Hepatocyte (in vitro differentiated cells): ENCODE measurements at regions not wholly inside any gene's neighbourhood (a gene's known extent, or its start where the extent isn't known, plus 50 kb on each side); places are given as distances from the start of the nearest gene placed in this dataset.

Source experiments
- DNase-seq: peaks from one replicate; pipeline ENCODE4 v3.0.0-alpha.2; 2016; ENCODE audit warnings: low spot score
- H2AFZ ChIP-seq: fragments of 200-600 bp; sonication (generic); 2 replicates; pipeline ENCODE4 v1.6.0; 2016; ENCODE audit warnings: antibody characterized with exemption, mild to moderate bottlenecking
- H3K27ac ChIP-seq: fragments of 200-600 bp; sonication (generic); 2 replicates; pipeline ENCODE4 v1.5.1; 2016; ENCODE audit warnings: mild to moderate bottlenecking
- H3K27me3 ChIP-seq: fragments of 200-600 bp; sonication (generic); 2 replicates; pipeline ENCODE4 v1.6.1; 2016
- H3K36me3 ChIP-seq: fragments of 200-600 bp; sonication (generic); replicated peaks from 2 replicates; pipeline ENCODE4 v1.5.1; 2016; ENCODE audit warnings: low read depth; ENCODE audit not compliant: insufficient read depth
- H3K4me1 ChIP-seq: fragments of 200-600 bp; sonication (generic); 2 replicates; pipeline ENCODE4 v1.5.1; 2016; ENCODE audit warnings: mild to moderate bottlenecking, moderate library complexity; ENCODE audit not compliant: insufficient read depth
- H3K4me2 ChIP-seq: fragments of 200-600 bp; sonication (generic); 2 replicates; pipeline ENCODE4 v1.6.0; 2016
- H3K4me3 ChIP-seq: fragments of 200-600 bp; sonication (generic); 2 replicates; pipeline ENCODE4 v1.5.1; 2016; ENCODE audit warnings: mild to moderate bottlenecking
- H3K79me2 ChIP-seq: fragments of 200-600 bp; sonication (generic); 2 replicates; pipeline ENCODE4 v1.6.0; 2017; ENCODE audit warnings: mild to moderate bottlenecking
- H3K9me2 ChIP-seq: fragments of 200-600 bp; sonication (generic); replicated peaks from 2 replicates; pipeline ENCODE4 v1.6.0; 2017; ENCODE audit warnings: mild to moderate bottlenecking; ENCODE audit not compliant: insufficient read depth
- H3K9me3 ChIP-seq: fragments of 200-600 bp; sonication (generic); 2 replicates; pipeline ENCODE4 v1.5.1; 2016; ENCODE audit warnings: low read depth, mild to moderate bottlenecking
- H4K20me1 ChIP-seq: fragments of 200-600 bp; sonication (generic); 2 replicates; pipeline ENCODE4 v1.6.0; 2016; ENCODE audit warnings: mild to moderate bottlenecking; ENCODE audit not compliant: insufficient read depth, poor library complexity, severe bottlenecking
- EZH2 ChIP-seq: fragments of 200-600 bp; sonication (generic); IDR thresholded peaks from 2 replicates; pipeline ENCODE4 v1.6.1; 2016; ENCODE audit warnings: antibody characterized with exemption, mild to moderate bottlenecking, borderline replicate concordance
- EZH2phosphoT487 ChIP-seq: fragments of 200-600 bp; sonication (generic); IDR thresholded peaks from one replicate; pipeline ENCODE4 v1.6.1; 2018; ENCODE audit warnings: antibody characterized with exemption, mild to moderate bottlenecking, low read depth, moderate library complexity; ENCODE audit not compliant: unreplicated experiment, severe bottlenecking
- WGBS: methylation state at CpG from one replicate; pipeline ENCODE4 v1.1.6; 2016; ENCODE audit warnings: low lambda C conversion rate; ENCODE audit errors: missing lambda C conversion rate; 5-methylcytosine and 5-hydroxymethylcytosine counted together
- TF ChIP-seq, protein P1 (sequence below): fragments of 200-600 bp; sonication (generic); IDR thresholded peaks from 2 replicates; pipeline ENCODE4 v1.5.1; 2016; ENCODE audit warnings: antibody characterized with exemption, mild to moderate bottlenecking; ENCODE audit not compliant: poor library complexity

DNA sequence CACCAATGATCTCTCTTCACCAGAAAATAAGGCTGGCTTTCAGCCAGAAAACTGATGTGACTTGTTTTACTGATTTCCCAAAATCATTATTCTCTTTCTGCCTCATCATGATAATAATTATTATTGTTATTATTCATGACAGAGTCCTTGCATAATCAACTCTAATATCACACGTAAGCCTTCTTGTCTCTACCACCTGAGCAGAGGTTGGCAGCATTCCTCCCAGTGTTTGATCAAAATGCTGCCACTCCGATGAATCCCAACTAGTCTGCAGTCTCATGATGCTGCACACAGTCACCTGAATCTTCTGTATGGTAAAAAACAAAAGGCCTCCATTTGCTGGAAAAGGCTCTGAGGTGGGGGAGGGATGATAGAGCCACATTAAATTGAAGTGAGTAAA is 105.7 kb upstream of the PLEKHG7 start:
- Histone ChIP-seq H3K9me3 (no peaks in the 10 kb centered on the region), H2AFZ (no peak overlapping the region), H3K27me3 (no peaks in the 10 kb centered on the region), H3K27ac (no peak overlapping the region), H3K4me3 (no peak overlapping the region), H3K9me2 (no peaks in the 10 kb centered on the region), H3K4me1 (no peaks in the 10 kb centered on the region), H3K4me2 (no peak overlapping the region), H3K79me2 (no peaks in the 10 kb centered on the region), H4K20me1 (no peaks in the 10 kb centered on the region), H3K36me3 (no peaks in the 10 kb centered on the region)
- DNase-seq = no peak
- TF ChIP-seq EZH2phosphoT487 (no peak), EZH2 (no peak)
- TF ChIP-seq, protein P1, sequence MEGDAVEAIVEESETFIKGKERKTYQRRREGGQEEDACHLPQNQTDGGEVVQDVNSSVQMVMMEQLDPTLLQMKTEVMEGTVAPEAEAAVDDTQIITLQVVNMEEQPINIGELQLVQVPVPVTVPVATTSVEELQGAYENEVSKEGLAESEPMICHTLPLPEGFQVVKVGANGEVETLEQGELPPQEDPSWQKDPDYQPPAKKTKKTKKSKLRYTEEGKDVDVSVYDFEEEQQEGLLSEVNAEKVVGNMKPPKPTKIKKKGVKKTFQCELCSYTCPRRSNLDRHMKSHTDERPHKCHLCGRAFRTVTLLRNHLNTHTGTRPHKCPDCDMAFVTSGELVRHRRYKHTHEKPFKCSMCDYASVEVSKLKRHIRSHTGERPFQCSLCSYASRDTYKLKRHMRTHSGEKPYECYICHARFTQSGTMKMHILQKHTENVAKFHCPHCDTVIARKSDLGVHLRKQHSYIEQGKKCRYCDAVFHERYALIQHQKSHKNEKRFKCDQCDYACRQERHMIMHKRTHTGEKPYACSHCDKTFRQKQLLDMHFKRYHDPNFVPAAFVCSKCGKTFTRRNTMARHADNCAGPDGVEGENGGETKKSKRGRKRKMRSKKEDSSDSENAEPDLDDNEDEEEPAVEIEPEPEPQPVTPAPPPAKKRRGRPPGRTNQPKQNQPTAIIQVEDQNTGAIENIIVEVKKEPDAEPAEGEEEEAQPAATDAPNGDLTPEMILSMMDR = no peak
- 74% methylated on average over 2 of the region's 2 CpGs for WGBS

DNA sequence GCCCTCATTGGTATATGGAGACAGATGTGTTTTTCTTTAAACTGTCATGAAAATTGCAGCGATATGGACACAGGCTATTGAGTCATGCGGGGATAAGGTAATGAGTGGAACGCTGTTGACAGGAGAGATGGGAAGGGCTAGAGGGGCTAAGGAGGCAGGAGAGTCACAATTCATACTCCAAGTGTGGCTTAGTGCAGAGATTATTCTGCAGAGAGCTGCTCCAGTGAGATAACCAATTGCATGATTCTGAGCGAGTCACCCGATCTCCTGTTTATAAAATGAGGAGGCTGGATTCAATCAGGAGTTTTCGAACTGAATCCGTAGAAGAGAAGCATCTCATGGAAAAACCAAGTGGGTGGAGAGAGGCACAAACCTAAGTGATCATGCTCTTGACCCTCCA is 106.4 kb upstream of the PLEKHG7 start:
- H4K20me1 ChIP-seq = no peaks in the 10 kb centered on the region
- no peaks in the 10 kb centered on the region for H3K27me3 ChIP-seq
- no peak for TF ChIP-seq EZH2
- TF ChIP-seq, protein P1 = no peak
- H3K36me3 ChIP-seq = no peaks in the 10 kb centered on the region
- H3K9me3 ChIP-seq = no peaks in the 10 kb centered on the region
- no peaks in the 10 kb centered on the region for H3K4me1 ChIP-seq
- peak overlapping the region; percentile 34 for H3K27ac ChIP-seq
- H3K4me2 ChIP-seq = no peak overlapping the region
- H3K79me2 ChIP-seq = no peaks in the 10 kb centered on the region
- WGBS = 58% methylated on average over 7 of the region's 7 CpGs
- no peaks in the 10 kb centered on the region for H3K9me2 ChIP-seq
- H2AFZ ChIP-seq = no peak overlapping the region
- peak; percentile 22 for DNase-seq
- H3K4me3 ChIP-seq = no peak overlapping the region

DNA sequence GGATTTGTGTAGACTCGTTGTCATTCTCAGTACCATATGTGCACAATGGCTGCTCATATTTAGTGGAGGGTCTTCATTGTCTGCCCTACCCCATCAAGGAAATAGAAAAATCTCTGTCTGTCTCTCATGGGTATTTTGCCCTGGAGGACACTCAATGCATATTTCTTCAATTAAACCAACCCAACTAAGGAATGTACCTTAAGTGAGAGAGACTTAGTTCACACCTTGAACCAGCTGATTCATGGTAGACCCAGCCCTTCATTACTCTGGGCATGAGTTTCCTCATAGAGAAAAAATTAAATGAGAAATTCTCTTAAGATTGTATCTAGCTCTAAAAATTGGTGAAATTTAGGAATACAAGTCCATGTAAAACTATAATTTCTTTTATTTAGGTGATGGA is 107.1 kb upstream of the PLEKHG7 start:
- H4K20me1 ChIP-seq = no peaks in the 10 kb centered on the region
- no peaks in the 10 kb centered on the region for H3K9me3 ChIP-seq
- H3K36me3 ChIP-seq = no peaks in the 10 kb centered on the region
- TF ChIP-seq, protein P1 = no peak
- TF ChIP-seq EZH2phosphoT487 = no peak
- no peak for TF ChIP-seq EZH2
- H3K4me2 ChIP-seq = no peak overlapping the region
- H3K4me3 ChIP-seq = no peak overlapping the region
- no peak for DNase-seq
- H3K4me1 ChIP-seq = no peaks in the 10 kb centered on the region
- WGBS = 96% methylated on average over 1 of the region's 1 CpG
- no peaks in the 10 kb centered on the region for H3K27me3 ChIP-seq
- H2AFZ ChIP-seq = no peak overlapping the region
- H3K79me2 ChIP-seq = no peaks in the 10 kb centered on the region
- H3K9me2 ChIP-seq = no peaks in the 10 kb centered on the region
- peak overlapping the region; percentile 34 for H3K27ac ChIP-seq
